H9 (cell line): ENCODE measurements at regions not wholly inside any gene's neighbourhood (a gene's known extent, or its start where the extent isn't known, plus 50 kb on each side); places are given as distances from the start of the nearest gene placed in this dataset.

Experiments
- DNase-seq: peaks from one replicate; pipeline ENCODE4 v3.0.0-alpha.2; 2017
- H2AFZ ChIP-seq: one replicate; pipeline ENCODE4 v1.6.1; 2013; ENCODE audit warnings: mild to moderate bottlenecking, low read length, control low read depth, moderate library complexity
- H2AK5ac ChIP-seq: 2 replicates; pipeline ENCODE4 v1.6.1; 2013; ENCODE audit warnings: low read length, control low read depth, mixed read lengths; ENCODE audit not compliant: insufficient read length
- H2BK120ac ChIP-seq: one replicate; pipeline ENCODE4 v1.6.1; 2013; ENCODE audit warnings: low read depth, mild to moderate bottlenecking, low read length, control low read depth, inconsistent platforms; ENCODE audit not compliant: poor library complexity, severe bottlenecking
- H2BK12ac ChIP-seq: 2 replicates; pipeline ENCODE4 v1.6.1; 2013; ENCODE audit warnings: low read length, control low read depth, mixed read lengths, low read depth; ENCODE audit not compliant: insufficient read length
- H2BK15ac ChIP-seq: 2 replicates; pipeline ENCODE4 v1.6.1; 2013; ENCODE audit warnings: low read depth, low read length, control low read depth
- H2BK20ac ChIP-seq: one replicate; pipeline ENCODE4 v1.6.1; 2013; ENCODE audit warnings: low read depth, mild to moderate bottlenecking, low read length, control low read depth, inconsistent platforms; ENCODE audit not compliant: poor library complexity, severe bottlenecking
- H2BK5ac ChIP-seq: 2 replicates; pipeline ENCODE4 v1.6.1; 2013; ENCODE audit warnings: low read length, control low read depth, mixed read lengths; ENCODE audit not compliant: insufficient read length
- H3K14ac ChIP-seq: 2 replicates; pipeline ENCODE4 v1.6.1; 2013; ENCODE audit warnings: low read length, control low read depth; ENCODE audit not compliant: insufficient read depth
- H3K18ac ChIP-seq: 2 replicates; pipeline ENCODE4 v1.6.1; 2013; ENCODE audit warnings: low read depth, mild to moderate bottlenecking, mixed read lengths, low read length, control low read depth; ENCODE audit not compliant: insufficient read length
- H3K23ac ChIP-seq: 2 replicates; pipeline ENCODE4 v1.6.1; 2013; ENCODE audit warnings: low read length, control low read depth, mixed read lengths, low read depth; ENCODE audit not compliant: insufficient read length
- H3K23me2 ChIP-seq: 2 replicates; pipeline ENCODE4 v1.6.1; 2013; ENCODE audit warnings: low read depth, mild to moderate bottlenecking, mixed read lengths, low read length, control low read depth; ENCODE audit not compliant: insufficient read length, poor library complexity, severe bottlenecking
- H3K27ac ChIP-seq: 2 replicates; pipeline ENCODE4 v1.5.1; 2013; ENCODE audit warnings: low read length, control low read depth, mixed read lengths, low read depth; ENCODE audit not compliant: insufficient read length
- H3K27me3 ChIP-seq: 2 replicates; pipeline ENCODE4 v1.6.1; 2013; ENCODE audit warnings: low read length, control low read depth, inconsistent platforms; ENCODE audit not compliant: insufficient read depth
- H3K4ac ChIP-seq: 2 replicates; pipeline ENCODE4 v1.6.1; 2013; ENCODE audit warnings: low read depth, mild to moderate bottlenecking, control low read depth, inconsistent platforms, low read length, moderate library complexity
- H3K4me1 ChIP-seq: 2 replicates; pipeline ENCODE4 v1.6.1; 2013; ENCODE audit warnings: low read length, control low read depth, inconsistent platforms; ENCODE audit not compliant: insufficient read depth
- H3K4me2 ChIP-seq: 2 replicates; pipeline ENCODE4 v1.6.1; 2013; ENCODE audit warnings: low read length, control low read depth, mixed read lengths; ENCODE audit not compliant: insufficient read length, insufficient read depth
- H3K56ac ChIP-seq: 2 replicates; pipeline ENCODE4 v1.6.1; 2013; ENCODE audit warnings: low read depth, mild to moderate bottlenecking, mixed read lengths, low read length, control low read depth; ENCODE audit not compliant: insufficient read length
- H3K79me1 ChIP-seq: 2 replicates; pipeline ENCODE4 v1.6.1; 2013; ENCODE audit warnings: low read depth, mild to moderate bottlenecking, moderate library complexity, low read length, control low read depth, inconsistent platforms; ENCODE audit not compliant: insufficient read depth, poor library complexity, severe bottlenecking
- H3K79me2 ChIP-seq: 2 replicates; pipeline ENCODE4 v1.6.1; 2013; ENCODE audit warnings: low read length, control low read depth, inconsistent platforms; ENCODE audit not compliant: insufficient read depth
- H3K9ac ChIP-seq: 2 replicates; pipeline ENCODE4 v1.6.1; 2013; ENCODE audit warnings: low read length, control low read depth, mixed read lengths; ENCODE audit not compliant: insufficient read length; ENCODE audit errors: extremely low read depth
- H3K9me3 ChIP-seq: one replicate; pipeline ENCODE4 v1.6.1; 2013; ENCODE audit warnings: low read depth, low read length, inconsistent platforms; ENCODE audit not compliant: control insufficient read depth
- H3T11ph ChIP-seq: one replicate; pipeline ENCODE4 v1.6.1; 2013; ENCODE audit warnings: mild to moderate bottlenecking, low read length, control low read depth, inconsistent platforms
- H4K20me1 ChIP-seq: one replicate; pipeline ENCODE4 v1.6.1; 2013; ENCODE audit not compliant: control insufficient read depth, insufficient read length, insufficient read depth
- H4K5ac ChIP-seq: 2 replicates; pipeline ENCODE4 v1.6.1; 2013; ENCODE audit warnings: low read depth, mild to moderate bottlenecking, mixed read lengths, low read length, control low read depth; ENCODE audit not compliant: insufficient read length
- H4K8ac ChIP-seq: replicated peaks from 2 replicates; pipeline ENCODE4 v1.6.1; 2013; ENCODE audit warnings: low read length, control low read depth, mixed read lengths, low read depth; ENCODE audit not compliant: insufficient read length
- H4K91ac ChIP-seq: 2 replicates; pipeline ENCODE4 v1.6.1; 2013; ENCODE audit warnings: low read depth, mild to moderate bottlenecking, moderate library complexity, mixed read lengths, low read length, control low read depth; ENCODE audit not compliant: insufficient read length
- H3K27ac Mint-ChIP-seq, 3 experiments: 2 replicates in 2 of 3; 3 replicates in 1 of 3; pipeline ENCODE4 v1.8.0; 2020 to 2021; ENCODE audit warnings: mixed read lengths in 3 of 3, mild to moderate bottlenecking in 1 of 3, moderate library complexity in 1 of 3
- H3K27me3 Mint-ChIP-seq: 2 replicates; pipeline ENCODE4 v1.8.0; 2021; ENCODE audit warnings: low read depth, mild to moderate bottlenecking, moderate library complexity, mixed read lengths
- H3K36me3 Mint-ChIP-seq, 3 experiments: 2 replicates in 2 of 3; 3 replicates in 1 of 3; pipeline ENCODE4 v1.8.0; 2020 to 2021; ENCODE audit warnings: low read depth in 3 of 3, mixed read lengths in 3 of 3; ENCODE audit not compliant: insufficient read depth in 1 of 3
- H3K4me1 Mint-ChIP-seq, 2 experiments: 2 replicates each; pipeline ENCODE4 v1.8.0; 2020; ENCODE audit warnings: mixed read lengths in 2 of 2
- H3K4me3 Mint-ChIP-seq, 2 experiments: 2 replicates in 1 of 2; 3 replicates in 1 of 2; pipeline ENCODE4 v1.8.0; 2020 to 2021; ENCODE audit warnings: mild to moderate bottlenecking in 2 of 2, mixed read lengths in 2 of 2, moderate library complexity in 1 of 2
- H3K9me3 Mint-ChIP-seq, 2 experiments: 2 replicates in 1 of 2; 3 replicates in 1 of 2; pipeline ENCODE4 v1.8.0; 2020; ENCODE audit warnings: mild to moderate bottlenecking in 2 of 2, mixed read lengths in 2 of 2, moderate library complexity in 1 of 2
- CTCF ChIP-seq: fragments of 200-600 bp; sonication (generic); conservative IDR thresholded peaks from 3 replicates; pipeline ENCODE4 v1.8.0; 2021; ENCODE audit warnings: antibody characterized with exemption, mild to moderate bottlenecking
- WGBS: extraction: QIAGEN DNeasy Blood & Tissue Kit; methylation state at CpG from one replicate; pipeline ENCODE4 v1.1.7; 2013; ENCODE audit warnings: missing lambda C conversion rate, low lambda C conversion rate, mixed read lengths; ENCODE audit not compliant: insufficient read length; ENCODE audit errors: extremely low coverage; 5-methylcytosine and 5-hydroxymethylcytosine counted together

GRCh38 chr17:27368980-27369379, 75.1 kb downstream of the WSB1 start:
- peaks cover 10 to 24% (median 17%) of the 10 kb centered on the region in 3 experiments; a peak in 6 of 7 replicates for H3K36me3 Mint-ChIP-seq
- H2BK20ac ChIP-seq: no peak overlapping the region
- H4K8ac ChIP-seq: no peak overlapping the region
- no peak overlapping the region for H2BK15ac ChIP-seq
- no peak overlapping the region for H3K56ac ChIP-seq
- H3K79me1 ChIP-seq: no peaks in the 10 kb centered on the region
- H2AK5ac ChIP-seq: no peak overlapping the region
- WGBS: no CpG with 5 or more reads among the region's 4 CpGs
- H2AFZ ChIP-seq: no peak overlapping the region
- H2BK120ac ChIP-seq: no peak overlapping the region
- peaks cover 6% of the 10 kb centered on the region for H3K27me3 Mint-ChIP-seq
- no peak overlapping the region for H3K9ac ChIP-seq
- no peak overlapping the region for H2BK5ac ChIP-seq
- no peaks in the 10 kb centered on the region for H3K4me1 ChIP-seq
- no peaks in the 10 kb centered on the region for H3K79me2 ChIP-seq
- H3K4me1 Mint-ChIP-seq: peaks cover 8 to 11% of the 10 kb centered on the region in 2 experiments
- no peak overlapping the region for H3K14ac ChIP-seq
- no peak overlapping the region for H3K4me2 ChIP-seq
- no peaks in the 10 kb centered on the region for H4K20me1 ChIP-seq
- TF ChIP-seq CTCF: no peak
- no peaks in the 10 kb centered on the region for H3K23me2 ChIP-seq
- no peaks in the 10 kb centered on the region for H3K27me3 ChIP-seq
- H3K18ac ChIP-seq: no peak overlapping the region
- no peak overlapping the region for H3K4ac ChIP-seq
- peak overlapping the region in 1 of 3 experiments; percentile 73; a peak in 2 of 7 replicates for H3K27ac Mint-ChIP-seq
- H2BK12ac ChIP-seq: no peak overlapping the region
- H3K27ac ChIP-seq: no peak overlapping the region
- H3K9me3 ChIP-seq: no peaks in the 10 kb centered on the region
- no peak for DNase-seq
- H4K5ac ChIP-seq: no peak overlapping the region
- no peak overlapping the region for H3K4me3 Mint-ChIP-seq
- H3T11ph ChIP-seq: no peak overlapping the region
- H3K9me3 Mint-ChIP-seq: peaks cover 34 to 35% of the 10 kb centered on the region in 2 experiments
- no peak overlapping the region for H3K23ac ChIP-seq
- H4K91ac ChIP-seq: no peak overlapping the region
